K562 (cell line): ENCODE measurements at regions not wholly inside any gene's neighbourhood (a gene's known extent, or its start where the extent isn't known, plus 50 kb on each side); places are given as distances from the start of the nearest gene placed in this dataset.

Experiments
- ATAC-seq: fragments of 200-7000 bp; cut with Tn5 transposase; 3 replicates; pipeline ENCODE4 v1.9.1; 2020; ENCODE audit warnings: moderate library complexity
- BruUV-seq: library from RNA; stranded (reverse); fragments of 400-500 nt; replicated peaks from 2 replicates; lab custom pipeline; 2021; lab: Mats Ljungman, UMichigan
- CTCF ChIA-PET: fragments of 300-600 bp; formaldehyde crosslinking; extraction: SDS; loops from one replicate; lab custom pipeline; 2021; ENCODE audit warnings: low intra/inter-chr PET ratio; lab: Yijun Ruan, JAX
- POLR2A ChIA-PET: fragments of 300-600, 350-650 bp; sonication (Branson Sonifier 250); formaldehyde crosslinking; extraction: SDS; loops from one replicate; lab custom pipeline; 2021; ENCODE audit warnings: antibody characterized with exemption, inconsistent platforms; lab: Yijun Ruan, JAX
- DNase-seq, 4 experiments: peaks; one replicate each; pipeline versions ENCODE4 v3.0.0 to v3.0.0-alpha.2; 2011 to 2018; ENCODE audit warnings: low spot score in 3 of 4, mixed read lengths in 3 of 4; ENCODE audit errors: extremely low read depth in 1 of 4
- FAIRE-seq: peaks from 2 replicates; lab custom pipeline; 2011; peaks lifted over from hg19 to GRCh38; lab: Jason Lieb, UNC
- H2AFZ ChIP-seq: 2 replicates; pipeline ENCODE4 v1.6.0; 2011; ENCODE audit warnings: low read depth, low read length, control low read depth, inconsistent platforms
- H3K27ac ChIP-seq: fragments of 200-600 bp; 3 replicates; pipeline ENCODE4 v1.8.0; 2011; ENCODE audit warnings: low read depth, mild to moderate bottlenecking, control low read depth, inconsistent platforms, low read length, moderate library complexity, mixed read lengths; ENCODE audit errors: extremely low read depth
- H3K27me3 ChIP-seq, 2 experiments: fragments of 300-600 bp in 1 of 2; 2 replicates in 1 of 2; 3 replicates in 1 of 2; pipeline versions ENCODE4 v1.6.0 to v1.8.0; 2011; ENCODE audit warnings: inconsistent platforms in 2 of 2, low read length in 2 of 2, mild to moderate bottlenecking in 1 of 2, mixed read lengths in 1 of 2, moderate library complexity in 1 of 2; ENCODE audit not compliant: control insufficient read depth in 2 of 2, insufficient read depth in 2 of 2
- H3K36me3 ChIP-seq: fragments of 300-600 bp; 3 replicates; pipeline ENCODE4 v1.8.0; 2011; ENCODE audit warnings: mild to moderate bottlenecking, low read length, inconsistent platforms; ENCODE audit not compliant: control insufficient read depth, insufficient read depth
- H3K4me1 ChIP-seq, 2 experiments: fragments of 200-600 bp in 1 of 2; replicated peaks in 1 of 2; 2 replicates in 1 of 2; 3 replicates in 1 of 2; pipeline versions ENCODE4 v1.5.1 to v1.8.0; 2011; ENCODE audit warnings: inconsistent platforms in 2 of 2, low read length in 2 of 2, mild to moderate bottlenecking in 1 of 2, mixed read lengths in 1 of 2, moderate library complexity in 1 of 2; ENCODE audit not compliant: control insufficient read depth in 2 of 2, insufficient read depth in 2 of 2
- H3K4me2 ChIP-seq: 2 replicates; pipeline ENCODE4 v1.6.1; 2011; ENCODE audit warnings: low read length, control low read depth, inconsistent platforms, mixed read lengths; ENCODE audit not compliant: insufficient read depth
- H3K4me3 ChIP-seq: fragments of 200-600 bp; sonication (generic), shearing (Covaris generic); 2 replicates; pipeline ENCODE4 v1.5.1; 2016; ENCODE audit warnings: control low read depth, inconsistent platforms
- H3K79me2 ChIP-seq: fragments of 200-600 bp; 3 replicates; pipeline ENCODE4 v1.8.0; 2011; ENCODE audit warnings: low read length, inconsistent platforms; ENCODE audit not compliant: control insufficient read depth, insufficient read depth
- H3K9ac ChIP-seq, 2 experiments: 2 replicates each; pipeline versions ENCODE4 v1.6.0 to v1.6.1; 2011; ENCODE audit warnings: low read depth in 2 of 2, low read length in 2 of 2, control low read depth in 1 of 2, inconsistent platforms in 1 of 2, mild to moderate bottlenecking in 1 of 2, mixed read lengths in 1 of 2; ENCODE audit not compliant: insufficient read depth in 1 of 2
- H3K9me1 ChIP-seq: one replicate; pipeline ENCODE4 v1.6.0; 2011; ENCODE audit warnings: inconsistent platforms, mild to moderate bottlenecking, low read length, moderate library complexity; ENCODE audit not compliant: control insufficient read depth, insufficient read depth
- H3K9me3 ChIP-seq: replicated peaks from 2 replicates; pipeline ENCODE4 v1.5.1; 2011; ENCODE audit warnings: low read depth, low read length, inconsistent platforms; ENCODE audit not compliant: control insufficient read depth, insufficient read depth
- H4K20me1 ChIP-seq: replicated peaks from 2 replicates; pipeline ENCODE4 v1.6.1; 2011; ENCODE audit warnings: low read length, inconsistent platforms, mixed read lengths; ENCODE audit not compliant: control insufficient read depth, insufficient read depth
- GABPB2 ChIP-seq: fragments of 250-450 bp; sonication (Bioruptor Pico); conservative IDR thresholded peaks from 2 replicates; pipeline ENCODE4 v1.5.1; 2021; ENCODE audit warnings: mild to moderate bottlenecking
- GTF2F1 ChIP-seq: IDR thresholded peaks from 2 replicates; pipeline ENCODE4 v1.6.1; 2011; ENCODE audit warnings: low read depth, low read length, improper control_type of control experiment
- NFYB ChIP-seq: IDR thresholded peaks from 2 replicates; pipeline ENCODE4 v1.6.1; 2011; ENCODE audit warnings: mild to moderate bottlenecking, moderate library complexity; ENCODE audit not compliant: insufficient read length; ENCODE audit errors: extremely low read depth
- RCOR1 ChIP-seq, 2 experiments: IDR thresholded peaks; 2 replicates each; pipeline ENCODE4 v1.6.1; 2012; ENCODE audit warnings: low read depth in 2 of 2, low read length in 2 of 2, borderline replicate concordance in 1 of 2, improper control_type of control experiment in 1 of 2
- SMAD4 ChIP-seq: fragments of 250-450 bp; sonication (Bioruptor Pico); conservative IDR thresholded peaks from 2 replicates; pipeline ENCODE4 v1.8.0; 2021; ENCODE audit warnings: inconsistent platforms, mild to moderate bottlenecking, moderate library complexity
- SNRNP70 ChIP-seq: fragments of 200-400 bp; formaldehyde crosslinking; optimal IDR thresholded peaks from 2 replicates; pipeline ENCODE3; 2017; ENCODE audit warnings: low read depth, low read length
- TRIM24 ChIP-seq, 2 experiments: fragments of 450-650 bp; IDR thresholded peaks; 2 replicates each; pipeline ENCODE4 v1.6.1; 2016
- ZC3H4 ChIP-seq: sonication (generic); formaldehyde crosslinking; IDR thresholded peaks from 2 replicates; pipeline ENCODE4 v1.9.0; 2021; ENCODE audit warnings: missing genetic modification reagents, borderline replicate concordance
- ZNF184 ChIP-seq: sonication (generic); formaldehyde crosslinking; IDR thresholded peaks from 2 replicates; pipeline ENCODE4 v1.5.0; 2020; ENCODE audit warnings: missing genetic modification reagents
- in situ Hi-C: fragments of 300-500 bp; cut with MboI; formaldehyde crosslinking; loops from 4 replicates; pipeline ENCODE4 v1.15.0; 2018; ENCODE audit warnings: inconsistent platforms, mixed read lengths
- intact Hi-C: fragments of 100-400 bp; cut with micrococcal nuclease; formaldehyde crosslinking; loops from 2 replicates; pipeline ENCODE4 v1.14.2; 2022
- TF ChIP-seq, protein P1 (sequence below): sonication (generic); formaldehyde crosslinking; IDR thresholded peaks from 2 replicates; pipeline ENCODE4 v1.8.1; 2023; ENCODE audit warnings: mild to moderate bottlenecking, missing genetic modification reagents
- TF ChIP-seq, protein P2 (sequence below): fragments of 250-450 bp; sonication (Bioruptor Pico); IDR thresholded peaks from 2 replicates; pipeline ENCODE4 v1.8.0; 2021; ENCODE audit warnings: mild to moderate bottlenecking, moderate library complexity

DNA sequence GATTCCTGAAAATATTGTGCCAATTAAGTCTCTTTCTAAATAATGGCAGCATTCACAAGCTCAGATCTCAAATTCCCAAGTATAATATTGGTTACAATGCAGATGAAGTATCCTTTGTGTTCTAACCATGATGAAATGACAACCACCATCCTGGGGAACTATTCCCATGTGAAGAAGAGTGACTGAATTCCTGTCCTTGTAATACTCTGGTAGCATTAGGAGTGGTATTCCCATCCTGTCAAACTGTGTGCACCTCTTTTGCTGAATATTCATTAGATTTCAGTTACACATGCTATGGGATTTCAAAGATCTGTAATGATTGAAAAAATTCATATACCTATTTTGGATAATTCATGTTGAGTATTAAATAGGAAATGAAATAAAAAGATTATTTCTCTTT, 86.1 kb upstream of the SMIM30 start:
- in situ Hi-C loops: no loop called here
- FAIRE-seq (no peak), DNase-seq (no peak), ATAC-seq (no peak)
- no peaks in the 10 kb centered on the region for H3K27me3 ChIP-seq
- H3K9ac ChIP-seq: no peak overlapping the region
- ChIA-PET POLR2A (no interaction called here), CTCF (no interaction called here)
- BruUV-seq: no TSS peak
- no peak overlapping the region for H2AFZ ChIP-seq
- H4K20me1 ChIP-seq: no peaks in the 10 kb centered on the region
- no peaks in the 10 kb centered on the region for H3K9me3 ChIP-seq
- no peak for TF ChIP-seq ZC3H4 (CRISPR knock-in tag)
- TF ChIP-seq RCOR1 (IDR thresholded peaks at IDR 0.05; ENCODE audit: borderline replicate concordance in 1 of 2, low read depth in 2 of 2, low read length in 2 of 2): no peak
- no peak for TF ChIP-seq SNRNP70
- no peak for TF ChIP-seq GTF2F1
- TF ChIP-seq SMAD4 (CRISPR knock-in tag): no peak
- TF ChIP-seq TRIM24 (IDR thresholded peaks at IDR 0.05): no peak
- no peak for TF ChIP-seq GABPB2 (CRISPR knock-in tag)
- TF ChIP-seq, protein P1, sequence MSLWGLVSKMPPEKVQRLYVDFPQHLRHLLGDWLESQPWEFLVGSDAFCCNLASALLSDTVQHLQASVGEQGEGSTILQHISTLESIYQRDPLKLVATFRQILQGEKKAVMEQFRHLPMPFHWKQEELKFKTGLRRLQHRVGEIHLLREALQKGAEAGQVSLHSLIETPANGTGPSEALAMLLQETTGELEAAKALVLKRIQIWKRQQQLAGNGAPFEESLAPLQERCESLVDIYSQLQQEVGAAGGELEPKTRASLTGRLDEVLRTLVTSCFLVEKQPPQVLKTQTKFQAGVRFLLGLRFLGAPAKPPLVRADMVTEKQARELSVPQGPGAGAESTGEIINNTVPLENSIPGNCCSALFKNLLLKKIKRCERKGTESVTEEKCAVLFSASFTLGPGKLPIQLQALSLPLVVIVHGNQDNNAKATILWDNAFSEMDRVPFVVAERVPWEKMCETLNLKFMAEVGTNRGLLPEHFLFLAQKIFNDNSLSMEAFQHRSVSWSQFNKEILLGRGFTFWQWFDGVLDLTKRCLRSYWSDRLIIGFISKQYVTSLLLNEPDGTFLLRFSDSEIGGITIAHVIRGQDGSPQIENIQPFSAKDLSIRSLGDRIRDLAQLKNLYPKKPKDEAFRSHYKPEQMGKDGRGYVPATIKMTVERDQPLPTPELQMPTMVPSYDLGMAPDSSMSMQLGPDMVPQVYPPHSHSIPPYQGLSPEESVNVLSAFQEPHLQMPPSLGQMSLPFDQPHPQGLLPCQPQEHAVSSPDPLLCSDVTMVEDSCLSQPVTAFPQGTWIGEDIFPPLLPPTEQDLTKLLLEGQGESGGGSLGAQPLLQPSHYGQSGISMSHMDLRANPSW (CRISPR knock-in tag): no peak
- TF ChIP-seq, protein P2, sequence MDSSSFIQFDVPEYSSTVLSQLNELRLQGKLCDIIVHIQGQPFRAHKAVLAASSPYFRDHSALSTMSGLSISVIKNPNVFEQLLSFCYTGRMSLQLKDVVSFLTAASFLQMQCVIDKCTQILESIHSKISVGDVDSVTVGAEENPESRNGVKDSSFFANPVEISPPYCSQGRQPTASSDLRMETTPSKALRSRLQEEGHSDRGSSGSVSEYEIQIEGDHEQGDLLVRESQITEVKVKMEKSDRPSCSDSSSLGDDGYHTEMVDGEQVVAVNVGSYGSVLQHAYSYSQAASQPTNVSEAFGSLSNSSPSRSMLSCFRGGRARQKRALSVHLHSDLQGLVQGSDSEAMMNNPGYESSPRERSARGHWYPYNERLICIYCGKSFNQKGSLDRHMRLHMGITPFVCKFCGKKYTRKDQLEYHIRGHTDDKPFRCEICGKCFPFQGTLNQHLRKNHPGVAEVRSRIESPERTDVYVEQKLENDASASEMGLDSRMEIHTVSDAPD (CRISPR knock-in tag): no peak
- no peak for TF ChIP-seq NFYB
- TF ChIP-seq ZNF184 (CRISPR knock-in tag): no peak
- no peak overlapping the region for H3K27ac ChIP-seq
- H3K36me3 ChIP-seq: no peaks in the 10 kb centered on the region
- no peaks in the 10 kb centered on the region for H3K79me2 ChIP-seq
- H3K4me3 ChIP-seq: no peak overlapping the region
- H3K4me2 ChIP-seq: no peak overlapping the region
- no peaks in the 10 kb centered on the region; a peak in 1 of 5 replicates for H3K4me1 ChIP-seq
- intact Hi-C loops: no loop called here
- H3K9me1 ChIP-seq: no peaks in the 10 kb centered on the region
